ENCODE measurements at regions not wholly inside any gene's neighbourhood (a gene's known extent, or its start where the extent isn't known, plus 50 kb on each side); places are given as distances from the start of the nearest gene placed in this dataset.

DNA sequence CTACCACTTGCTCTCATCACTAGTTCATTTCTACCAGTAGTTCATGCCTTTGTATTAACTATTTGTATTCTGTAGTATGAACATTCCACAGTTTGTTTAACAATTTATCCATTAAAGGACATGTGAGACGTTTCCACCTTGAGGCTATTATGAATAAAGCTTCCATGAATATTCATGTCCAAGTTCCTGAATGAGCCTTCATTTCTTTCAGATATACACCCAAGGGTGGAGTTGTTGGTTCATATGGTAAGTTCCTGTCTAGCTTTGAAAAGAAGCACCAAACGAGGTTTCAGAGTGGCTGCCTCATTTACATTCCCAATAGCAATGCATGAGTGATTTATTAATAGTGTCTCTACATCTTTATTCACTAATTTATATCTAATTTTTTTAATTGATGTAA lies 407.8 kb upstream of the C16orf82 start:
- no peak overlapping the region for H3K27ac ChIP-seq (ENCODE audit: low read depth in 1 of 2, low read length in 2 of 2)
- WGBS, 2 donors: 47 to 54% methylated on average over 2 of the region's 2 CpGs
- H3K36me3 ChIP-seq (ENCODE audit: control insufficient read depth in 1 of 2, insufficient read depth in 2 of 2, low read length in 1 of 2): no peaks in the 10 kb centered on the region
- no peaks in the 10 kb centered on the region for H3K9me3 ChIP-seq (ENCODE audit: control insufficient read depth, low read length)
- no peaks in the 10 kb centered on the region for H3K27me3 ChIP-seq (ENCODE audit: control insufficient read depth in 1 of 2, insufficient read depth in 2 of 2, low read length in 1 of 2)
- no peak for ATAC-seq (ENCODE audit: low FRiP score)
- intact Hi-C loops (cut with DNase I): no loop called here
- H3K4me1 ChIP-seq (ENCODE audit: control insufficient read depth in 1 of 2, insufficient read depth in 2 of 2, low read length in 2 of 2): no peaks in the 10 kb centered on the region
- no peak for DNase-seq
- H3K4me3 ChIP-seq (ENCODE audit: low read length in 2 of 2): no peak overlapping the region

GRCh38 chr16:26664086-26664485 lies 402.6 kb upstream of the C16orf82 start:
- Histone ChIP-seq H3K4me1 (ENCODE audit: control insufficient read depth in 1 of 2, insufficient read depth in 2 of 2, low read length in 2 of 2) (no peaks in the 10 kb centered on the region), H3K36me3 (ENCODE audit: control insufficient read depth in 1 of 2, insufficient read depth in 2 of 2, low read length in 1 of 2) (no peaks in the 10 kb centered on the region), H3K4me3 (ENCODE audit: low read length in 2 of 2) (no peak overlapping the region), H3K27ac (ENCODE audit: low read depth in 1 of 2, low read length in 2 of 2) (no peak overlapping the region), H3K27me3 (ENCODE audit: control insufficient read depth in 1 of 2, insufficient read depth in 2 of 2, low read length in 1 of 2) (no peaks in the 10 kb centered on the region), H3K9me3 (ENCODE audit: control insufficient read depth, low read length) (peaks cover 2% of the 10 kb centered on the region)
- DNase-seq: no peak
- intact Hi-C loops (cut with DNase I): no loop called here
- ATAC-seq (ENCODE audit: low FRiP score): no peak
- 73% methylated on average over 4 of the region's 4 CpGs for WGBS, 2 donors

GRCh38 chr16:26665166-26665939 lies 401.4 kb upstream of the C16orf82 start:
- H3K36me3 ChIP-seq (ENCODE audit: control insufficient read depth in 1 of 2, insufficient read depth in 2 of 2, low read length in 1 of 2): no peaks in the 10 kb centered on the region
- no peaks in the 10 kb centered on the region for H3K4me1 ChIP-seq (ENCODE audit: control insufficient read depth in 1 of 2, insufficient read depth in 2 of 2, low read length in 2 of 2)
- intact Hi-C loops (cut with DNase I): no loop called here
- ATAC-seq (ENCODE audit: low FRiP score) (no peak), DNase-seq (no peak)
- no peak overlapping the region for H3K27ac ChIP-seq (ENCODE audit: low read depth in 1 of 2, low read length in 2 of 2)
- H3K27me3 ChIP-seq (ENCODE audit: control insufficient read depth in 1 of 2, insufficient read depth in 2 of 2, low read length in 1 of 2): no peaks in the 10 kb centered on the region
- 48 to 53% methylated on average over 13 of the region's 13 CpGs for WGBS, 2 donors
- H3K9me3 ChIP-seq (ENCODE audit: control insufficient read depth, low read length): peaks cover 2% of the 10 kb centered on the region
- no peak overlapping the region for H3K4me3 ChIP-seq (ENCODE audit: low read length in 2 of 2)

DNA sequence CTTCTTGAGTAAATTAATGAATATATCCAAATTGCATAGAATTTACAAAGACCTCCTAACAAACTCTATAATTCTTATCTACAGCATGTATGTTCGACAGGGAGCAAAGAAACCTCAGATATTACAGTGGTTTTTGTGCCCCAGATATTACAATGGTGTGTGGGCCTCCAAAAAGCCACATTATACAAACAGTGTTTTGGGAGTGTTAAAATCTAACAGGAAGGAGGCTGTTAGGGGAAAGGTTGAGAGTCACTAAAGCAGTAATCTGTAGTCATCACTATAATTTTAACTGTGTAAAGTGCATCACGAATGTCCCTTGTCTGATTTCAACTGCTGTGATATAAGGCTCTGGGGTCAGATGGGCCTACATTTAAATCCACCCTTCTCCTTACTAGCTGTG lies 400.2 kb upstream of the C16orf82 start:
- ATAC-seq (ENCODE audit: low FRiP score) (no peak), DNase-seq (no peak)
- 68 to 75% methylated on average over 2 of the region's 2 CpGs for WGBS, 2 donors
- intact Hi-C loops (cut with DNase I): no loop called here
- H3K9me3 ChIP-seq (ENCODE audit: control insufficient read depth, low read length): peaks cover 2% of the 10 kb centered on the region
- no peak overlapping the region for H3K27ac ChIP-seq (ENCODE audit: low read depth in 1 of 2, low read length in 2 of 2)
- H3K36me3 ChIP-seq (ENCODE audit: control insufficient read depth in 1 of 2, insufficient read depth in 2 of 2, low read length in 1 of 2): no peaks in the 10 kb centered on the region
- no peaks in the 10 kb centered on the region for H3K27me3 ChIP-seq (ENCODE audit: control insufficient read depth in 1 of 2, insufficient read depth in 2 of 2, low read length in 1 of 2)
- H3K4me1 ChIP-seq (ENCODE audit: control insufficient read depth in 1 of 2, insufficient read depth in 2 of 2, low read length in 2 of 2): no peaks in the 10 kb centered on the region
- H3K4me3 ChIP-seq (ENCODE audit: low read length in 2 of 2): no peak overlapping the region

- no peak overlapping the region for H3K4me3 ChIP-seq (ENCODE audit: low read length in 2 of 2)
- H3K27me3 ChIP-seq (ENCODE audit: control insufficient read depth in 1 of 2, insufficient read depth in 2 of 2, low read length in 1 of 2): peaks cover 0 to under 1% of the 10 kb centered on the region in 2 donors
- DNase-seq (no peak), ATAC-seq (ENCODE audit: low FRiP score) (no peak)
- intact Hi-C loops (cut with DNase I): no loop called here
- no peaks in the 10 kb centered on the region for H3K36me3 ChIP-seq (ENCODE audit: control insufficient read depth in 1 of 2, insufficient read depth in 2 of 2, low read length in 1 of 2)
- H3K27ac ChIP-seq (ENCODE audit: low read depth in 1 of 2, low read length in 2 of 2): no peak overlapping the region
- peaks cover 2% of the 10 kb centered on the region for H3K9me3 ChIP-seq (ENCODE audit: control insufficient read depth, low read length)
- no peaks in the 10 kb centered on the region for H3K4me1 ChIP-seq (ENCODE audit: control insufficient read depth in 1 of 2, insufficient read depth in 2 of 2, low read length in 2 of 2)
- WGBS, 2 donors: 36 to 37% methylated on average over 12 of the region's 12 CpGs
Observed at GRCh38 chr16:26667307-26667706, 399.4 kb upstream of the C16orf82 start.

DNA sequence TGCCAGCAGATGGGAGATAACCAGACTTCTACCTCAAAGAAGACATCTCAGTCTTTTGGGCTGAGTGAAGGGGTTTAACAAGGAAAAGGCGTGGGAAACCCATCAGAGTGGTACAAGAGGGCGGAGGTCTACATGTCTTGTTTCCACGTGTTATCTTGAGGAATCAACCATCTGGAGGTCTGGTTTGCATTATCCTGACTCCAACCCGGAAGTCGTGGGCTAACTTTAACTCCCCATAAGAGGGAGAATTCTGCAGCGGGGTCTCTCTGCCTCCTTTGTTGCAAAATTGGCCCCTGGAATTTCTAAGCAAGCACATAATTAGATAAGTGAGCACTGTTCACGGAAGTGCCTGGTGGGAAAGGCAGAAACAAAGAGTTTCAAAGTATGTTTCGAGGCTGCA lies 398.7 kb upstream of the C16orf82 start:
- Histone ChIP-seq H3K9me3 (ENCODE audit: control insufficient read depth, low read length) (peaks cover 2% of the 10 kb centered on the region), H3K27ac (ENCODE audit: low read depth in 1 of 2, low read length in 2 of 2) (no peak overlapping the region), H3K4me1 (ENCODE audit: control insufficient read depth in 1 of 2, insufficient read depth in 2 of 2, low read length in 2 of 2) (no peaks in the 10 kb centered on the region), H3K4me3 (ENCODE audit: low read length in 2 of 2) (no peak overlapping the region), H3K36me3 (ENCODE audit: control insufficient read depth in 1 of 2, insufficient read depth in 2 of 2, low read length in 1 of 2) (no peaks in the 10 kb centered on the region), H3K27me3 (ENCODE audit: control insufficient read depth in 1 of 2, insufficient read depth in 2 of 2, low read length in 1 of 2) (peaks cover 0 to 1% of the 10 kb centered on the region in 2 donors)
- 11 to 14% methylated on average over 8 of the region's 8 CpGs for WGBS, 2 donors
- ATAC-seq (ENCODE audit: low FRiP score) (no peak), DNase-seq (no peak)
- intact Hi-C loops (cut with DNase I): no loop called here

GRCh38 chr16:26672206-26672605 lies 394.5 kb upstream of the C16orf82 start:
- H3K27ac ChIP-seq (ENCODE audit: low read depth in 1 of 2, low read length in 2 of 2): no peak overlapping the region
- no peak overlapping the region for H3K4me3 ChIP-seq (ENCODE audit: low read length in 2 of 2)
- H3K27me3 ChIP-seq (ENCODE audit: control insufficient read depth in 1 of 2, insufficient read depth in 2 of 2, low read length in 1 of 2): peaks cover 0 to 1% of the 10 kb centered on the region in 2 donors
- no peak for DNase-seq
- no peak for ATAC-seq (ENCODE audit: low FRiP score)
- H3K9me3 ChIP-seq (ENCODE audit: control insufficient read depth, low read length): peaks cover 2% of the 10 kb centered on the region
- WGBS, 2 donors: 44 to 52% methylated on average over 6 of the region's 6 CpGs
- H3K36me3 ChIP-seq (ENCODE audit: control insufficient read depth in 1 of 2, insufficient read depth in 2 of 2, low read length in 1 of 2): no peaks in the 10 kb centered on the region
- intact Hi-C loops (cut with DNase I): no loop called here
- no peaks in the 10 kb centered on the region for H3K4me1 ChIP-seq (ENCODE audit: control insufficient read depth in 1 of 2, insufficient read depth in 2 of 2, low read length in 2 of 2)

DNA sequence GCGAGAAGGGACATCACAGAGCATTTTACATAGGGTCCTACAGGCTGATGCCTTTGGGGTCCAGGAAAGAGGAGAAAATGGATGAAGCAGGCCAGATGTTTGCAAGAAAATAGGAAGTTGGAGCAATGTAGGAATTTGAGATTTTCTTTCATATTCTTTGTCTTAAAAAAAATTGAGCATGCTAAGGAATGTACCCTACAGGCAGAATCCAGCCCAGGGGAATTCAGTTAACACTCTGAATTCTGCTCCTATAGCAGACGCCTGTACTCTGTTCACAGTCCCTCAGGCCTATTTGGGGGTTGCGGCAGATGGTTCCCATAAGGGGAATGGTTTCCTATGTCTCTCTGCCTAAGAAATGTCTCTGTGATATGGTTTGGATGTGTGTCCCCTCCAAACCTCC lies 393.7 kb upstream of the C16orf82 start:
- no peak for ATAC-seq (ENCODE audit: low FRiP score)

DNA sequence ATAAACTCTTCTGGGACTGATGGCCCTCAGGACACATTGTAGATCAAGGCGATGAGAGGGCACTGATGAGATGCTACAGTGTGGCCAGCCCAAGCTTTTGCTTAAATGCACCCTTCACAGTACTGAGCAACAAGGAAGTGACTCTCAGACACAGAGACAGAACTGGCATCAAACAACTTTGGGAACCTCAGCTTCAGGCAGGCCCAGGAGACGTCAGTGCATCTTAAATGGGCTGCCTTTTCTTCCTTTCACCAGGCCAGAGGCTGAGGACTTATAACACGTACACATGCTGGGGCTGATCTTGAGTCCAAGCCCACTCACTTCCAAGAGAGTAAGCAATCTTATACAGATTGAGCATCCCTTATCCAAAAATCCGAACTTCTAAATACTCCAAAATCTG lies 386.1 kb upstream of the C16orf82 start:
- DNase-seq (no peak), ATAC-seq (ENCODE audit: low FRiP score) (no peak)
- H3K36me3 ChIP-seq (ENCODE audit: control insufficient read depth in 1 of 2, insufficient read depth in 2 of 2, low read length in 1 of 2): no peaks in the 10 kb centered on the region
- H3K4me1 ChIP-seq (ENCODE audit: control insufficient read depth in 1 of 2, insufficient read depth in 2 of 2, low read length in 2 of 2): peaks cover 0 to 1% of the 10 kb centered on the region in 2 donors
- no peaks in the 10 kb centered on the region for H3K9me3 ChIP-seq (ENCODE audit: control insufficient read depth, low read length)
- H3K27me3 ChIP-seq (ENCODE audit: control insufficient read depth in 1 of 2, insufficient read depth in 2 of 2, low read length in 1 of 2): no peaks in the 10 kb centered on the region
- no peak overlapping the region for H3K4me3 ChIP-seq (ENCODE audit: low read length in 2 of 2)
- H3K27ac ChIP-seq (ENCODE audit: low read depth in 1 of 2, low read length in 2 of 2): no peak overlapping the region
- intact Hi-C loops (cut with DNase I): no loop called here
- 63 to 66% methylated on average over 4 of the region's 4 CpGs for WGBS, 2 donors

More for the DNA sequence above, 393.7 kb upstream of the C16orf82 start:
- no peaks in the 10 kb centered on the region for H3K36me3 ChIP-seq (ENCODE audit: control insufficient read depth in 1 of 2, insufficient read depth in 2 of 2, low read length in 1 of 2)
- peaks cover 0 to 1% of the 10 kb centered on the region in 2 donors for H3K4me1 ChIP-seq (ENCODE audit: control insufficient read depth in 1 of 2, insufficient read depth in 2 of 2, low read length in 2 of 2)
- H3K4me3 ChIP-seq (ENCODE audit: low read length in 2 of 2): no peak overlapping the region
- intact Hi-C loops (cut with DNase I): no loop called here
- WGBS, 2 donors: 77 to 80% methylated on average over 3 of the region's 3 CpGs
- peaks cover 2% of the 10 kb centered on the region for H3K9me3 ChIP-seq (ENCODE audit: control insufficient read depth, low read length)
- no peak overlapping the region for H3K27ac ChIP-seq (ENCODE audit: low read depth in 1 of 2, low read length in 2 of 2)
- H3K27me3 ChIP-seq (ENCODE audit: control insufficient read depth in 1 of 2, insufficient read depth in 2 of 2, low read length in 1 of 2): peaks cover 0 to 1% of the 10 kb centered on the region in 2 donors
- DNase-seq: no peak
